Esophagus squamous epithelium (tissue), 5 donors: ENCODE measurements at regions not wholly inside any gene's neighbourhood (a gene's known extent, or its start where the extent isn't known, plus 50 kb on each side); places are given as distances from the start of the nearest gene placed in this dataset.

Experiments
- DNase-seq: peaks from one replicate; lab custom pipeline; 2025; lab: John Stamatoyannopoulos, UW
- H3K27ac ChIP-seq, 4 donors: fragments of 200-600 bp; sonication (generic); one replicate each; pipeline ENCODE4 v1.5.1; 2016 to 2019; ENCODE audit warnings: mild to moderate bottlenecking in 1 of 4
- H3K27me3 ChIP-seq, 4 donors: fragments of 200-600 bp; sonication (generic); 1 replicate in 3 of 4; 2 replicates in 1 of 4; pipeline versions ENCODE4 v1.5.1 to v1.6.0; 2017 to 2021; ENCODE audit warnings: antibody characterized with exemption in 1 of 4
- H3K36me3 ChIP-seq, 3 donors: fragments of 200-600 bp; sonication (generic); one replicate each; pipeline ENCODE4 v1.5.1; 2016 to 2019
- H3K4me1 ChIP-seq, 3 donors: fragments of 200-600 bp; sonication (generic); one replicate each; pipeline ENCODE4 v1.5.1; 2017 to 2019
- H3K4me3 ChIP-seq, 4 donors: fragments of 200-600 bp; sonication (generic); 1 replicate in 3 of 4; 2 replicates in 1 of 4; pipeline ENCODE4 v1.5.1; 2016 to 2019; ENCODE audit warnings: mild to moderate bottlenecking in 2 of 4, moderate library complexity in 1 of 4
- H3K9me3 ChIP-seq, 3 donors: fragments of 200-600 bp; sonication (generic); one replicate each; pipeline ENCODE4 v1.5.1; 2016 to 2019
- CTCF ChIP-seq, 6 experiments: fragments of 450-650 bp in 4 of 6; fragments of 200-600 bp in 2 of 6; sonication (generic) in 2 of 6; IDR thresholded peaks; one replicate each; pipeline ENCODE4 v1.5.1; 2016 to 2019; ENCODE audit warnings: antibody characterized with exemption in 6 of 6, mild to moderate bottlenecking in 4 of 6, moderate library complexity in 4 of 6
- POLR2A ChIP-seq, 4 donors: fragments of 450-650 bp; IDR thresholded peaks; one replicate each; pipeline ENCODE4 v1.6.1; 2017; ENCODE audit warnings: antibody characterized with exemption in 4 of 4, mild to moderate bottlenecking in 4 of 4, moderate library complexity in 3 of 4
- WGBS, 2 donors: methylation state at CpG; one replicate each; pipeline ENCODE4 v1.1.5; 2018; 5-methylcytosine and 5-hydroxymethylcytosine counted together
- intact Hi-C: fragments of 100-400 bp; cut with DNase I; formaldehyde crosslinking; loops from one replicate; pipeline ENCODE4 v1.15.0; 2022
- donor health status: DM: yes; HTN: yes; CAD: no.

DNA sequence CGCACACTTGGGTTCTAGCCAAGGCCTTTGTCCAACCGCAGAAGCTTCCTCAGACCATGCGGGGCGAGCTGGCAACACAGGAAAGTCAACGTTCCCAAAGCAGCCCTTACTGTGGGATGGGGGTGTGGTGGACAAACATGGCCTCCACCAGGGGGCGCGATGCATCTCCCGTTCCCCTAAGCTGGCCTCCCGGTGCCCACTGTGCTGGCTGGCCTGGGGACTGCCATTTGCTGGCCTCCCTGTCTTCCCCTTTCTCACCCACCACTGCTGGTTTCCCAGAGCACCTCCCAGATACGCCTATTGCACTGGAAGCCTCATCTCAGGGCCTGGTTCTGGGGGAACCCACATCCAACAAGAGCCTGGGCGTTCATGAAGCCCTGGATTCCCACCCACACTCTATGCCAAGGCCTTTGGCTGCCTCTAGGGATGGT, 145.3 kb downstream of the IRF8 start:
- intact Hi-C loops = no loop called here
- DNase-seq = no peak

DNA sequence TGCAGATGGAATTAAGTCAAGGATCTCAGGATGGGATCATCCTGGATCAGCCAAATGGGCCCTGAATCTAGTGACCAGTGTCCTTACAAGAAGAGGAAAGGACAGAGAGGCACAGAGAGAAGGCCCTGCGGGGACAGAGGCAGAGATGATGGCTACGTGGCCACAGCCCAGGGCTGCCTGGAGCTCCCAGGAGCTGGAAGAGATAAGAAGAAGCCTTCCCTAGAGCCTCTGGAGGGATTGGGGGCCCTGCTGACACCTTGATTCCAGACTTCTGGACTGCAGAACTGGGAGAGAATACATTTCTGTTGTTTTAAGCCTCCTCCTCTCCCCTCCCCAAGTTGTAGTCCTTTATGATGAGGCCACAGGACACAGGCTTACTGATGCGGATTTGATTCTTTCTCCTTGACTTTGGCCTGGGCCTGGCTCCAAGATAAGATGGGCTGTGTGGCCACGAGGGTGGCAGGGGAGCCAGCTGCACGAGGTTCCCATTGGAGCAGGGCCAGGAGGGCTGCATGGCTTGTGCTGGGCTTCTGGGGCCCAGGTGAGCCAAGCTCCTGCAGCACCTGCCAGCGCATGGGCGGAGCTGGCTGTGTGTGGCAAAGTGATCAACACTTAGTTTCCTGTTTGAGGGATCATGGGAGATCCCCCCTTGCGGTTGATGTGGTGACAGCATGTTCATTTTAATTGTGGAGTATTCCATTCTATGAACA, 146.1 kb downstream of the IRF8 start:
- Histone ChIP-seq H3K4me3 (no peak overlapping the region), H3K27ac (no peak overlapping the region), H3K27me3 (peaks cover 0 to 63% (median 0%) of the 10 kb centered on the region in 4 donors), H3K36me3 (no peaks in the 10 kb centered on the region), H3K4me1 (no peaks in the 10 kb centered on the region), H3K9me3 (no peaks in the 10 kb centered on the region)
- intact Hi-C loops = no loop called here
- no peak for DNase-seq
- WGBS, 2 donors = 61% methylated on average over 5 to 8 of the region's 8 CpGs
- TF ChIP-seq POLR2A (IDR thresholded peaks at IDR 0.05) (no peak), CTCF (IDR thresholded peaks at IDR 0.05) (no peak)

More for the DNA sequence above, 145.3 kb downstream of the IRF8 start:
- no peaks in the 10 kb centered on the region for H3K9me3 ChIP-seq
- H3K27ac ChIP-seq = no peak overlapping the region
- peaks cover 0 to 55% (median 0%) of the 10 kb centered on the region in 4 donors for H3K27me3 ChIP-seq
- TF ChIP-seq POLR2A (IDR thresholded peaks at IDR 0.05) = no peak
- peak in 4 of 6 experiments; percentile 21 to 48 (median 39) for TF ChIP-seq CTCF (IDR thresholded peaks at IDR 0.05)
- no peaks in the 10 kb centered on the region for H3K36me3 ChIP-seq
- no peak overlapping the region for H3K4me3 ChIP-seq
- no peaks in the 10 kb centered on the region for H3K4me1 ChIP-seq
- 43 to 50% methylated on average over 10 of the region's 11 CpGs for WGBS, 2 donors

GRCh38 chr16:86045591-86045971, 146.6 kb downstream of the IRF8 start:
- H3K27me3 ChIP-seq = peaks cover 0 to 65% (median 0%) of the 10 kb centered on the region in 4 donors
- TF ChIP-seq CTCF (IDR thresholded peaks at IDR 0.05) (no peak), POLR2A (IDR thresholded peaks at IDR 0.05) (no peak)
- no peaks in the 10 kb centered on the region for H3K36me3 ChIP-seq
- no peak for DNase-seq
- H3K9me3 ChIP-seq = no peaks in the 10 kb centered on the region
- intact Hi-C loops = no loop called here
- no peaks in the 10 kb centered on the region for H3K4me1 ChIP-seq
- H3K4me3 ChIP-seq = no peak overlapping the region
- WGBS, 2 donors = 85 to 93% methylated on average over 8 of the region's 8 CpGs
- no peak overlapping the region for H3K27ac ChIP-seq

DNA sequence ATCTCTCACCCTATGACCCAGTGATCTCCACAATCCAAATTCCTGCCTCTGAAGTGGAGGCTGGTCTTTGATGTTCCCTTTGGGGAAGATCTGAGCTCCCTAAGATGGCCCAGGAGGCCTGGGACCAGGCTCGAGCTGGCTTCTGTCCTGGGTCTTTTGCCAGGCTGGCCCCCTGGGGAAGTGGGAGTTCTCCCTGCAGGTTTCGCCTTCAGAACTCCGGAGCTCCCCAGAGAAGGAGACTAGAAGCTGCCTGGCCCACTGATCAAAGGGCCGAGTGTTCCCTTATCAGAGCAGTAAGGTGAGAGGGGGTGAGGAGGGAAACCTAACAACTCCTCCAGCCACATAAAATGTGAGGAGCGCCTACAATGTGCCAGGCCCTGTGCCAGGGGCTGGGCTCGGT, 147.1 kb downstream of the IRF8 start:
- H3K27ac ChIP-seq = no peak overlapping the region
- no peak for DNase-seq
- TF ChIP-seq POLR2A (IDR thresholded peaks at IDR 0.05) (no peak), CTCF (IDR thresholded peaks at IDR 0.05) (no peak)
- WGBS, 2 donors = 55 to 70% methylated on average over 1 to 4 of the region's 6 CpGs
- intact Hi-C loops = no loop called here
- no peaks in the 10 kb centered on the region for H3K36me3 ChIP-seq
- peaks cover 0 to 4% (median 0%) of the 10 kb centered on the region in 3 donors for H3K4me1 ChIP-seq
- no peak overlapping the region for H3K4me3 ChIP-seq
- H3K9me3 ChIP-seq = no peaks in the 10 kb centered on the region
- peaks cover 0 to 67% (median 0%) of the 10 kb centered on the region in 4 donors for H3K27me3 ChIP-seq

GRCh38 chr16:86046667-86047270, 147.8 kb downstream of the IRF8 start:
- intact Hi-C loops = no loop called here
- Histone ChIP-seq H3K4me1 (peaks cover 0 to 11% (median 0%) of the 10 kb centered on the region in 3 donors), H3K27ac (no peak overlapping the region), H3K4me3 (no peak overlapping the region), H3K36me3 (no peaks in the 10 kb centered on the region), H3K9me3 (no peaks in the 10 kb centered on the region), H3K27me3 (peaks cover 0 to 74% (median 0%) of the 10 kb centered on the region in 4 donors)
- 55 to 56% methylated on average over 9 of the region's 9 CpGs for WGBS, 2 donors
- DNase-seq = no peak
- TF ChIP-seq POLR2A (IDR thresholded peaks at IDR 0.05) = no peak
- no peak for TF ChIP-seq CTCF (IDR thresholded peaks at IDR 0.05)
